ENCODE measurements at regions not wholly inside any gene's neighbourhood (a gene's known extent, or its start where the extent isn't known, plus 50 kb on each side); places are given as distances from the start of the nearest gene placed in this dataset.

GRCh38 chr6:105650347-105650746 is 247.5 kb upstream of the PREP start:
- TF ChIP-seq, protein P1, sequence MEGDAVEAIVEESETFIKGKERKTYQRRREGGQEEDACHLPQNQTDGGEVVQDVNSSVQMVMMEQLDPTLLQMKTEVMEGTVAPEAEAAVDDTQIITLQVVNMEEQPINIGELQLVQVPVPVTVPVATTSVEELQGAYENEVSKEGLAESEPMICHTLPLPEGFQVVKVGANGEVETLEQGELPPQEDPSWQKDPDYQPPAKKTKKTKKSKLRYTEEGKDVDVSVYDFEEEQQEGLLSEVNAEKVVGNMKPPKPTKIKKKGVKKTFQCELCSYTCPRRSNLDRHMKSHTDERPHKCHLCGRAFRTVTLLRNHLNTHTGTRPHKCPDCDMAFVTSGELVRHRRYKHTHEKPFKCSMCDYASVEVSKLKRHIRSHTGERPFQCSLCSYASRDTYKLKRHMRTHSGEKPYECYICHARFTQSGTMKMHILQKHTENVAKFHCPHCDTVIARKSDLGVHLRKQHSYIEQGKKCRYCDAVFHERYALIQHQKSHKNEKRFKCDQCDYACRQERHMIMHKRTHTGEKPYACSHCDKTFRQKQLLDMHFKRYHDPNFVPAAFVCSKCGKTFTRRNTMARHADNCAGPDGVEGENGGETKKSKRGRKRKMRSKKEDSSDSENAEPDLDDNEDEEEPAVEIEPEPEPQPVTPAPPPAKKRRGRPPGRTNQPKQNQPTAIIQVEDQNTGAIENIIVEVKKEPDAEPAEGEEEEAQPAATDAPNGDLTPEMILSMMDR (IDR thresholded peaks at IDR 0.05; ENCODE audit: low read depth, low read length) = no peak
- TF ChIP-seq POLR2A (IDR thresholded peaks at IDR 0.05; ENCODE audit: extremely low read depth, insufficient read length) (no peak), MAX (IDR thresholded peaks at IDR 0.05; ENCODE audit: low read depth, low read length) (no peak)
